ENCODE measurements at regions not wholly inside any gene's neighbourhood (a gene's known extent, or its start where the extent isn't known, plus 50 kb on each side); places are given as distances from the start of the nearest gene placed in this dataset.

GRCh38 chr22:27046086-27046485 lies 388.7 kb downstream of the MIAT start:
- Mint-ChIP-seq H3K36me3 (ENCODE audit: low read depth) (no peaks in the 10 kb centered on the region), H3K27me3 (peaks cover 11% of the 10 kb centered on the region), H3K27ac (no peak overlapping the region), H3K4me3 (no peak overlapping the region), H3K4me1 (ENCODE audit: low read depth) (no peaks in the 10 kb centered on the region), H3K9me3 (no peaks in the 10 kb centered on the region)
- intact Hi-C loops (cut with micrococcal nuclease) = no loop called here

GRCh38 chr22:27046603-27047002 lies 389.2 kb downstream of the MIAT start:
- Mint-ChIP-seq H3K9me3 (no peaks in the 10 kb centered on the region), H3K27me3 (peaks cover 11% of the 10 kb centered on the region), H3K36me3 (ENCODE audit: low read depth) (no peaks in the 10 kb centered on the region), H3K4me3 (no peak overlapping the region), H3K27ac (no peak overlapping the region), H3K4me1 (ENCODE audit: low read depth) (no peaks in the 10 kb centered on the region)
- intact Hi-C loops (cut with micrococcal nuclease) = no loop called here

- H3K36me3 Mint-ChIP-seq (ENCODE audit: low read depth) = no peaks in the 10 kb centered on the region
- H3K27me3 Mint-ChIP-seq = peaks cover 4% of the 10 kb centered on the region
- intact Hi-C loops (cut with micrococcal nuclease) = no loop called here
- H3K4me3 Mint-ChIP-seq = no peak overlapping the region
- no peak overlapping the region for H3K27ac Mint-ChIP-seq
- no peaks in the 10 kb centered on the region for H3K9me3 Mint-ChIP-seq
- no peaks in the 10 kb centered on the region for H3K4me1 Mint-ChIP-seq (ENCODE audit: low read depth)
Observed at GRCh38 chr22:27050771-27051170, 393.4 kb downstream of the MIAT start.

- intact Hi-C loops (cut with micrococcal nuclease) = no loop called here
- no peak overlapping the region for H3K4me3 Mint-ChIP-seq
- H3K9me3 Mint-ChIP-seq = no peaks in the 10 kb centered on the region
- H3K4me1 Mint-ChIP-seq (ENCODE audit: low read depth) = no peaks in the 10 kb centered on the region
- peaks cover 3% of the 10 kb centered on the region for H3K27me3 Mint-ChIP-seq
- no peaks in the 10 kb centered on the region for H3K36me3 Mint-ChIP-seq (ENCODE audit: low read depth)
- no peak overlapping the region for H3K27ac Mint-ChIP-seq
Observed at GRCh38 chr22:27051407-27051806, 394.0 kb downstream of the MIAT start.

GRCh38 chr22:27057717-27058116 lies 400.3 kb downstream of the MIAT start:
- H3K36me3 Mint-ChIP-seq (ENCODE audit: low read depth) = no peaks in the 10 kb centered on the region
- H3K27me3 Mint-ChIP-seq = peaks cover 5% of the 10 kb centered on the region
- H3K4me1 Mint-ChIP-seq (ENCODE audit: low read depth) = no peaks in the 10 kb centered on the region
- intact Hi-C loops (cut with micrococcal nuclease) = no loop called here
- no peak overlapping the region for H3K27ac Mint-ChIP-seq
- no peaks in the 10 kb centered on the region for H3K9me3 Mint-ChIP-seq
- H3K4me3 Mint-ChIP-seq = no peak overlapping the region

GRCh38 chr22:27060190-27060589 lies 402.8 kb downstream of the MIAT start:
- H3K4me1 Mint-ChIP-seq (ENCODE audit: low read depth) = peaks cover 8% of the 10 kb centered on the region
- H3K27ac Mint-ChIP-seq = no peak overlapping the region
- intact Hi-C loops (cut with micrococcal nuclease) = no loop called here
- H3K36me3 Mint-ChIP-seq (ENCODE audit: low read depth) = no peaks in the 10 kb centered on the region
- peaks cover 12% of the 10 kb centered on the region for H3K27me3 Mint-ChIP-seq
- no peaks in the 10 kb centered on the region for H3K9me3 Mint-ChIP-seq
- H3K4me3 Mint-ChIP-seq = no peak overlapping the region

- intact Hi-C loops (cut with micrococcal nuclease) = no loop called here
Observed at GRCh38 chr22:27062910-27063309, 405.5 kb downstream of the MIAT start.

GRCh38 chr22:27063406-27063805 lies 406.0 kb downstream of the MIAT start:
- Mint-ChIP-seq H3K27ac (no peak overlapping the region), H3K4me3 (no peak overlapping the region), H3K9me3 (no peaks in the 10 kb centered on the region), H3K27me3 (peaks cover 25% of the 10 kb centered on the region), H3K4me1 (ENCODE audit: low read depth) (peaks cover 8% of the 10 kb centered on the region), H3K36me3 (ENCODE audit: low read depth) (no peaks in the 10 kb centered on the region)
- intact Hi-C loops (cut with micrococcal nuclease) = no loop called here

More at GRCh38 chr22:27062910-27063309, 405.5 kb downstream of the MIAT start:
- Mint-ChIP-seq H3K4me1 (ENCODE audit: low read depth) (peaks cover 8% of the 10 kb centered on the region), H3K9me3 (no peaks in the 10 kb centered on the region), H3K36me3 (ENCODE audit: low read depth) (no peaks in the 10 kb centered on the region), H3K27ac (no peak overlapping the region), H3K4me3 (no peak overlapping the region), H3K27me3 (peaks cover 25% of the 10 kb centered on the region)

GRCh38 chr22:27063841-27064240 lies 406.5 kb downstream of the MIAT start:
- Mint-ChIP-seq H3K4me1 (ENCODE audit: low read depth) (peaks cover 8% of the 10 kb centered on the region), H3K36me3 (ENCODE audit: low read depth) (no peaks in the 10 kb centered on the region), H3K9me3 (no peaks in the 10 kb centered on the region), H3K27ac (no peak overlapping the region), H3K4me3 (no peak overlapping the region), H3K27me3 (peaks cover 25% of the 10 kb centered on the region)
- intact Hi-C loops (cut with micrococcal nuclease) = no loop called here

- Mint-ChIP-seq H3K27ac (no peak overlapping the region), H3K4me3 (no peak overlapping the region), H3K27me3 (peaks cover 25% of the 10 kb centered on the region)
Observed at GRCh38 chr22:27064386-27064785, 407.0 kb downstream of the MIAT start.

GRCh38 chr22:27065279-27065678 lies 407.9 kb downstream of the MIAT start:
- Mint-ChIP-seq H3K9me3 (no peaks in the 10 kb centered on the region), H3K27ac (no peak overlapping the region), H3K4me3 (no peak overlapping the region), H3K27me3 (peaks cover 29% of the 10 kb centered on the region), H3K4me1 (ENCODE audit: low read depth) (peaks cover 8% of the 10 kb centered on the region), H3K36me3 (ENCODE audit: low read depth) (no peaks in the 10 kb centered on the region)
- intact Hi-C loops (cut with micrococcal nuclease) = no loop called here

More at GRCh38 chr22:27064386-27064785, 407.0 kb downstream of the MIAT start:
- H3K9me3 Mint-ChIP-seq = no peaks in the 10 kb centered on the region
- intact Hi-C loops (cut with micrococcal nuclease) = no loop called here
- H3K36me3 Mint-ChIP-seq (ENCODE audit: low read depth) = no peaks in the 10 kb centered on the region
- peaks cover 8% of the 10 kb centered on the region for H3K4me1 Mint-ChIP-seq (ENCODE audit: low read depth)

- no peak overlapping the region for H3K4me3 Mint-ChIP-seq
- no peaks in the 10 kb centered on the region for H3K9me3 Mint-ChIP-seq
- H3K27me3 Mint-ChIP-seq = peaks cover 34% of the 10 kb centered on the region
- H3K4me1 Mint-ChIP-seq (ENCODE audit: low read depth) = peaks cover 8% of the 10 kb centered on the region
- no peaks in the 10 kb centered on the region for H3K36me3 Mint-ChIP-seq (ENCODE audit: low read depth)
- no peak overlapping the region for H3K27ac Mint-ChIP-seq
- intact Hi-C loops (cut with micrococcal nuclease) = no loop called here
Observed at GRCh38 chr22:27066856-27067255, 409.5 kb downstream of the MIAT start.

GRCh38 chr22:27068121-27068520 lies 410.7 kb downstream of the MIAT start:
- H3K27ac Mint-ChIP-seq = no peak overlapping the region
- intact Hi-C loops (cut with micrococcal nuclease) = no loop called here
- H3K4me1 Mint-ChIP-seq (ENCODE audit: low read depth) = peaks cover 8% of the 10 kb centered on the region
- H3K36me3 Mint-ChIP-seq (ENCODE audit: low read depth) = no peaks in the 10 kb centered on the region
- no peak overlapping the region for H3K4me3 Mint-ChIP-seq
- H3K9me3 Mint-ChIP-seq = no peaks in the 10 kb centered on the region
- peaks cover 35% of the 10 kb centered on the region for H3K27me3 Mint-ChIP-seq

GRCh38 chr22:27070594-27070993 lies 413.2 kb downstream of the MIAT start:
- intact Hi-C loops (cut with micrococcal nuclease) = no loop called here
- H3K27ac Mint-ChIP-seq = no peak overlapping the region
- H3K27me3 Mint-ChIP-seq = peaks cover 32% of the 10 kb centered on the region
- H3K9me3 Mint-ChIP-seq = no peaks in the 10 kb centered on the region
- no peaks in the 10 kb centered on the region for H3K36me3 Mint-ChIP-seq (ENCODE audit: low read depth)
- H3K4me3 Mint-ChIP-seq = no peak overlapping the region
- no peaks in the 10 kb centered on the region for H3K4me1 Mint-ChIP-seq (ENCODE audit: low read depth)

GRCh38 chr22:27073601-27074425 lies 416.4 kb downstream of the MIAT start:
- H3K36me3 Mint-ChIP-seq (ENCODE audit: low read depth) = no peaks in the 10 kb centered on the region
- H3K9me3 Mint-ChIP-seq = no peaks in the 10 kb centered on the region
- no peak overlapping the region for H3K27ac Mint-ChIP-seq
- no peaks in the 10 kb centered on the region for H3K4me1 Mint-ChIP-seq (ENCODE audit: low read depth)
- H3K4me3 Mint-ChIP-seq = no peak overlapping the region
- H3K27me3 Mint-ChIP-seq = peaks cover 28% of the 10 kb centered on the region
- intact Hi-C loops (cut with micrococcal nuclease) = no loop called here

All from dendritic cell treated with granulocyte-macrophage colony-stimulating factor and Interleukin-4, amounts not matched to agents 40 ng/mL and 50 ng/mL, for 4 days (primary cell).